GM12892 (cell line): ENCODE measurements at regions not wholly inside any gene's neighbourhood (a gene's known extent, or its start where the extent isn't known, plus 50 kb on each side); places are given as distances from the start of the nearest gene placed in this dataset.

Experiments used
- POLR2A ChIP-seq: IDR thresholded peaks from 2 replicates; pipeline ENCODE4 v1.6.1; 2011; ENCODE audit warnings: low read depth, low read length, control low read depth
- TAF1 ChIP-seq: IDR thresholded peaks from 2 replicates; pipeline ENCODE4 v1.6.1; 2011; ENCODE audit warnings: low read depth, mild to moderate bottlenecking, control low read depth, low read length, borderline replicate concordance

DNA sequence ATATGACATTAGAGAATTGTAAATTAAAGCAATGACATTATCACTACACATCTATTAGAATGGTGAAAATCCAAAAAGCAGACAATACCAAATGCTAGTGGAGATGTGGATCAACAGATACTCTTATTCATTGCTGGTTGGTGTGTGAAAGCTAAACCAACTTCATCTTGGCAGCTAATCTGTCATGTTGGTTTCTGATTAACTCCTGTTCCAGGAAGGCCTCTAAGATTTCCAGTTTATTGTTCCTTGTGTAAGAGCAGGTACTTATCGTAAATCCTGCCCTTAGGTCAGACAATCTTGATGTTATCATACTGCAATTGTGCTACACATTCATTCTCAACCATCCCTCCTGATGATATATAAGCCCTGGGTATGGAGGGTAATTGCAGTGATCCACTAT, 809.0 kb upstream of the DIAPH2 start:
- TF ChIP-seq TAF1 (no peak), POLR2A (no peak)
